Endothelial cell of hepatic sinusoid (primary cell): ENCODE measurements at regions not wholly inside any gene's neighbourhood (a gene's known extent, or its start where the extent isn't known, plus 50 kb on each side); places are given as distances from the start of the nearest gene placed in this dataset.

Experiments
- in situ Hi-C: cut with HindIII; loops from 2 replicates; pipeline ENCODE4 v1.10.0; 2017; ENCODE audit warnings: low sequenced_read_pairs

GRCh38 chr6:145161501-145161900, 573.8 kb downstream of the EPM2A start:
- in situ Hi-C loops = no loop called here

GRCh38 chr6:145169726-145170224, 565.5 kb downstream of the EPM2A start:
- in situ Hi-C loops = loop anchor here (5.0 kb wide), 1 partner anchor 82 kb away; no protein-coding TSS in a partner anchor

GRCh38 chr6:145175470-145175869, 559.9 kb downstream of the EPM2A start:
- in situ Hi-C loops = no loop called here

- in situ Hi-C loops = no loop called here
Observed at GRCh38 chr6:145178391-145178790, 556.9 kb downstream of the EPM2A start.

GRCh38 chr6:145187491-145188206, 547.7 kb downstream of the EPM2A start:
- in situ Hi-C loops = no loop called here

GRCh38 chr6:145189836-145190235, 545.5 kb downstream of the EPM2A start:
- in situ Hi-C loops = no loop called here

- in situ Hi-C loops = no loop called here
Observed at GRCh38 chr6:145194389-145194788, 540.9 kb downstream of the EPM2A start.

GRCh38 chr6:145199961-145200360, 535.4 kb downstream of the EPM2A start:
- in situ Hi-C loops = no loop called here

GRCh38 chr6:145204301-145204700, 531.0 kb downstream of the EPM2A start:
- in situ Hi-C loops = no loop called here

GRCh38 chr6:145206247-145206907, 528.9 kb downstream of the EPM2A start:
- in situ Hi-C loops = no loop called here

GRCh38 chr6:145208474-145208873, 526.8 kb downstream of the EPM2A start:
- in situ Hi-C loops = no loop called here

GRCh38 chr6:145209272-145209671, 526.0 kb downstream of the EPM2A start:
- in situ Hi-C loops = no loop called here

GRCh38 chr6:145212813-145213212, 522.5 kb downstream of the EPM2A start:
- in situ Hi-C loops = no loop called here

- in situ Hi-C loops = no loop called here
Observed at GRCh38 chr6:145213614-145214013, 521.7 kb downstream of the EPM2A start.

- in situ Hi-C loops = no loop called here
Observed at GRCh38 chr6:145214570-145214969, 520.8 kb downstream of the EPM2A start.

- in situ Hi-C loops = no loop called here
Observed at GRCh38 chr6:145224450-145224849, 510.9 kb downstream of the EPM2A start.

GRCh38 chr6:145225500-145225899, 509.8 kb downstream of the EPM2A start:
- in situ Hi-C loops = no loop called here

- in situ Hi-C loops = no loop called here
Observed at GRCh38 chr6:145227593-145227992, 507.7 kb downstream of the EPM2A start.

- in situ Hi-C loops = no loop called here
Observed at GRCh38 chr6:145228962-145229582, 506.2 kb downstream of the EPM2A start.

GRCh38 chr6:145233955-145234354, 501.4 kb downstream of the EPM2A start:
- in situ Hi-C loops = no loop called here

- in situ Hi-C loops = no loop called here
Observed at GRCh38 chr6:145235207-145235606, 500.1 kb downstream of the EPM2A start.

GRCh38 chr6:145238787-145239186, 496.5 kb downstream of the EPM2A start:
- in situ Hi-C loops = no loop called here
